ENCODE measurements at regions not wholly inside any gene's neighbourhood (a gene's known extent, or its start where the extent isn't known, plus 50 kb on each side); places are given as distances from the start of the nearest gene placed in this dataset.

GRCh38 chr2:66279024-66279423 is 155.9 kb upstream of the MEIS1 start:
- TF ChIP-seq CTCF (IDR thresholded peaks at IDR 0.05; ENCODE audit: low read length) = no peak
- no peak for TF ChIP-seq EZH2 (optimal IDR thresholded peaks at IDR 0.05; ENCODE audit: low read depth, low read length)
